ENCODE measurements at regions not wholly inside any gene's neighbourhood (a gene's known extent, or its start where the extent isn't known, plus 50 kb on each side); places are given as distances from the start of the nearest gene placed in this dataset.

GRCh38 chr2:128770143-128771085, 451.7 kb upstream of the HS6ST1 start:
- no peak for DNase-seq

GRCh38 chr2:128771401-128771800, 452.7 kb upstream of the HS6ST1 start:
- no peak for DNase-seq

DNA sequence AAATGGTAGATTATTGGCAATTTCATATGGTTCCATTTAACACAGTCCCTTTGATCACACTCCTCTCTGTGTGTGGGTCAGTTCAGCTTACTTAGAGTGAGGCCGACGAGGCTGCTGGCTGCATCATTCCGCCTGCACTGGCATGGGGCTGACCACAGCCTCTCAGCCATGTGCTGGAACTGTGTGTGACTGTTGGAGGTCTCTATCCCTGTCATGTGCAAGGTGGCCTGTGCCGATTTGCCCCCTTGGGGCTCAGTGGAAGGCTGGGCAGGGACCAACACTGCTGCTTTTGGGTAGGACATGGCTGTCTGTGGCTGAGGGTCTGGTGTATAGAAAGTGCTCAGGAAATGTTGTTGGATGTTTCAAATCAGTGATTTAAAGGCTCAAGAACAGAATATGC, 454.0 kb upstream of the HS6ST1 start:
- DNase-seq: no peak

GRCh38 chr2:128773641-128774319, 455.1 kb upstream of the HS6ST1 start:
- no peak for DNase-seq

DNA sequence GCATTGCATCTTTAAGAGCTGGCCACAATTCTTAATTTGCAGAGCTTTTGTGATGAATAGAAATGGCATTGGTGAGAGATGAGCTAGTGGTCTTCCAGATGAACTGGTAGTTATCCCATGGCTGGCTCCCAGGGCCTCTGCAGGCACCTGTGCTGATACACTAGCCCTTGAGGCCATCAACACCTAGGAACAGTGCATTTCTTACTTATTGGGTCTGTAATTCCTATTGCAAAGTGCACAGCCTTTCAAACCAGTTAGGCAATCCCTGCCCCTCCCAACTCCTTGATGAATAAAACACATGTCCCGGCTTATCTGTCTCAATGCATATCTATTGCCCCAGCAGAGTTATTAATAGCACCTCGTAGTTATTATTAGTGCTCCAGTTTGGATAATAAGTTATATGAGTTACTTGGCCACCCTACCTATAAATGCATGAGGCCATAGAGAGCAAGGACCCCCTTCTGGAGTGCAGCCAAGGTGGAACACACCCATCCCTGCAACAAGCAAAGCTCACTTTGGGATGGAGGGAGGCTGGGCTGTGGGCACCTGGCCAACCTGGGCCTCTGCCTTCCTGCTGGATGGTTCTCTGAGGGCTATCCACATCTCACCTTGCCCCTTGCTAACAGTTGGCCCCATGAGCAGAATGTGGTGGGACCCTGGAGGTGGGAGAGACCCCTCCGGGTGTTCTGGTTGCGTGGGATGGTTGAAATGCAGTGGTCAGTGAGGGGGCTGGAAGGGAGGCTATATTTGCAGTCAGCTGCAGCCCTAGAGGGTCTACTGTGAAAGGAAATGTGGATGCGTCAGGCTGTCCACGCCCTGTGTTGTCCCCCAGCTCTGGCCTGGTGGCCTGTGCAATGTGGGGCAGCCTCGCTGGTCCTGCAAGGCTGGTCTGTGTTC, 455.9 kb upstream of the HS6ST1 start:
- no peak for DNase-seq

DNA sequence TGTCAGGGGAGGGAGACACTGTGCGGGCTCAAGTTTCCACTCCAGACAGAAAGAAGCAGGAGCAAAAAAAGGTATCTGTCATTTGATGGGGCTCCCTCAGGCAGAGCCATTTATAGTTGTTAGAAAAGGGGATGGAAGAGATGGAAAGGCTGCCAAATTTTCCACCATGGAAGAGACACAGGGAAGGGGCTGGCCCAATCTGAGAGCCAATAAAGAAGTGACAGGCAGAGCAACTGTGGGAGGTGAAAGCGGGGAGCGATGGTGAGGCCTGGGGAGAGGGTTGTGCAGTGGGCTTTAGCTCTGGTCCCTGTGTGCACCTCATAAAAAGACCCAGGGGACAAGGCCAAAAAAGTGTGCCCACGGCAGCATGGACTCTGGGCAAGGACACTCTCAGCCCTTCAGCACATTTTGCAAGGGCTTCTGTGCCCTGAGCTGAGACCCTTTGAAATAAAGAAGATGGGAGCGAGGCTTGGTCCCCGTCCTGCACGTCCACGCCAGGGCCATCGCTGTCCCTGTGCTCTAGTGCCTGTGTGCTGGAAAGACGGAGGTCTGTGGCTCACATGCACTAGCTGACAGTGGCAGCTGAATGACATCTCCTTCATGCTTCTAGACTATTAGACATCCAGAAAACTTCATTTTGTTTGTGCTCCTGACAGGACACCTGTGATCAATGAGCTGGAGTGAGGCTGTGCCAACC, 456.7 kb upstream of the HS6ST1 start:
- DNase-seq: no peak

DNA sequence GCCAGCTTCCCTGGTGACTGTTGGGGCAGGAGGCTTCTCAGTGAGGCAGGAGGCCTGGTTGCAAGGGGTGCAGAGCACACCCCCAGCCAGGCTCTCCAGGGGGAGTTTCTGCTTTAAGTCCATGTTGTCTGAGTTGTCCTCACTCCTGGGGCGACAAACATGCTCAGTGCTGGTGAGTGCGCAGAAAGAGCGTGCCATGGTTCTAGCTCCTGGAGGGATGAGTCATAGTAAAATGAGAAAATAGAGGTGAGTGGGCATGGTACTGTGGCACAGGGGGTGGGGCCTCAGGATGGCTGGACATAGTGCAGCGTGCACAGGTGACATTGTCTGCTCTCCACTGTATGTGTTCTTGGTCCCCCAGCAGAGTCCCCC, 457.2 kb upstream of the HS6ST1 start:
- no peak for DNase-seq

DNA sequence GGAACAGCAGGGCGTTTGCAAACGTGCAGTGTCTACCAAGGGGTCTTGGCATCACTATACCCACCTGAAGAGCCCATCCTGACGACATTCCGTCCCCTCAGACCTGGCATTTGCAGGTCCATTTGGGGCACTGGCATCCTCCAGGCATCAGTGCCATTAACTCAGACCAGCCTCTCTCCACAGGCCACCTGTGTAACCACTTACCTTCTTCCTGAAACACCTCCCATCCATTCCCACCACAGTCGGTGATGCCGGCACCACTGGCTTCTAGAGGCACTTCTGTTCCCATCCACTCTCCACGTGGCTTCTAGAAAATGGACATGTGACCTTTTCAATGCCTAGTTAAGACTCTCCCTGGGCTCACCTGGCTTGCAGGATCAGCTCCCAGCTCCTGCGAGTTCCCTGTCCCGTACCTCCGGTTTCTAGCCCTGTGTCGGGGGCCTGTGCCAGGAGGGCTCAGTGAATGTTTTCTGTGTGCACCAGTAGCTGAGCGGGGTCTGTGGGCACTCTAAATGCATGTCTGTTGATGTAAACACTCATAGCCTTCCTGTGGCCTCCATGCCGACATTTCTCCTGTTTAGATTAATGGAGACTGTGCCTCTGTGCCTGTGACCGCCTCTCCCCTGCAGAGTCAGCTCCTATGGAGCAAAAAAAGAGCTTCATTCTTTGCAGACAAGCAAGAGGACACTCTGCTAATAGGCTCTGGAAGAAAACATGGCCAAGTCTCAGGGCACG, 458.0 kb upstream of the HS6ST1 start:
- no peak for DNase-seq

DNA sequence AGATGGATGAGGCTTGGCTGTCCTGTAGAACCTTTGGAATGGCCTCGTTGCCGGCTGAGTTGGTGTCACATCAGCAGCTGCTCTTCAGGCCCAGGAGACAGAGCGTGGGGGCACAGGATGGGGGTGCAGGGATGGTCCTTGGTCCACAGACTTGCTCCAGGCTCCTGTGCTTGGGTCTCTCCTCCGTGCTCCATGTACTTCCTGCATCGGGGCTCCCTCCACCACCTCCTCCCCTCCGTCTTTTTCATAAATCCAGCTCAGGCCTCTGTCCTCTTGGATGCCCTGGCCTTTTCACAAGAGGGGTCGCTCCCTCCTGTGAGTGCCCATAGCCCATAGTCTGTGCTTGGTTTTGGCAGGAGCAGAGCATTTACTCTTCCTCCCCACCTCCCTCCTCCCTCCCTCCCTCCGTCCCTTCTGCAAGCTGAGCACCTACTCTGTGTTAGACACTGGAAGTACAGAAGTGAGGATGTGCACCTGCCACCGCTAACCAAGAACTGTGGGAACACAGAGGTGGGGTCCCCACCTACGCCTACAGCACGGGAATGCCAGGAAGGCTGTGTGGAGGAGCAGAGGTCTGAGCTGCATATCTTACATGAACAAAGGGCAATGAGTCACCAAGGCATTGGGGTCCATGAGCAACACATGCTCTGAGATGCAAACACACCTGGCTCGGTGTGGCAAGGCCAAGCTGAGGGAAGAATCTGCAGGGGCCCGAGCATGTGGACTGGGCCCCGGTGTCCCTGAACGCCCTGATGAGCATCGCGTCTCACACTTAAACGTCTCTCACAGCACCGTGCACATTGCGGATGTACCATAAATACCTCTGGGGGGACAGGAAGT, 458.7 kb upstream of the HS6ST1 start:
- DNase-seq: no peak

DNA sequence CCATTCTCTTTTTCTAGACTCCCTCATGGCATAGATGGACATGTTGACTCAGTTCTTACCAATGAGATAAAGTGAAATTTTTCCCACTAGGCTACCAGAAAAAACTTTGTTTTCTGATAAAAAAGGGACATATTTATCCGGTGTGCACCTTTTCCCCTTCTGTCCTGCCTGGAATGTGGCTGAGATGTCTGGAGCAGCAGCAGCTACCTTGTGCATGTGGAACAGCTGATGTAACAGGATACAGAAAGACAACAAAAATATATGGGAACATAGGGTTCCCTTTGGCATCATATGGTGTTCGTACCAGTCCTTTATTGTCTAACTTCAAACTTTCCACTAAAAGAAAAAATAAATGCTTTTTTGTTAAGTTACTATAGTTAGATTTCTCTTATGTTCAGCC, 460.2 kb upstream of the HS6ST1 start:
- DNase-seq: no peak

DNA sequence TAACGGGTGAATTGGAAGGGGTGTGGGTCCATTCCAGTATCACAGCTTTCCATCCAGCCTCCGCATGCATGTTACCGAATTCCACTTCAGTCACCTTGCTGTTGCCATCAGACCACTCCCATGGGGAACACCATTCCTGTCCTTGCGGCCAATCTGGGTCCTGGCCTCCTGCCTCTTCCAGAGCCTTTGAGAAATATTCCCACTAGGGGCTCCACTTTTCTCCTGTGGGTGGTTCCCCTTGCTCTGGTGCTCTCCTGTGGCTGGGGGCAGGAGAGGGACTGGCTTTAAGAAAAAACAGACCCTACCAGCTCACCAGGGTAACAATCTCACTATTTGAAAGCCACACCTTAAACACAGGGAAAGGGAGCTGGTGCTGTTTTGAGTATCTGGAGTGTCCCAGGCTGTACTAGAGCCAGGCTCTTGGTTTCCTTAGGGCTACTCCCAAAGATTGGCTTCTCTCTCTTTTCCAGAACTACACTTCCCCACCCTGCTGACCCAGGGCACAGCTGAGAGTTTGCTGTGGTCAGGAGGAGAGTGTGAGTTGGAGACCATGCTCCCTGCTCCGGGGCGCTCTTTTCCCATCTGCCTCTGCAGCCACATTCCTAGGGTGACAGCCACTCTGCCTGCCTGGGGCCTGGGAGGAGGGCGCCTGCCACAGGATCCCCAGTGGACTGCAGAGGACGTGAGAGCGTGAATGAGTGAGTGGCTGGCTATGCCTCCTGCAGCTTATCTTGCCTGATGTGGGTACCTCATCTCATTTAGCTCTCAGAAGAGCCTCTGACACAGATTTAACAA, 460.8 kb upstream of the HS6ST1 start:
- DNase-seq: no peak

DNA sequence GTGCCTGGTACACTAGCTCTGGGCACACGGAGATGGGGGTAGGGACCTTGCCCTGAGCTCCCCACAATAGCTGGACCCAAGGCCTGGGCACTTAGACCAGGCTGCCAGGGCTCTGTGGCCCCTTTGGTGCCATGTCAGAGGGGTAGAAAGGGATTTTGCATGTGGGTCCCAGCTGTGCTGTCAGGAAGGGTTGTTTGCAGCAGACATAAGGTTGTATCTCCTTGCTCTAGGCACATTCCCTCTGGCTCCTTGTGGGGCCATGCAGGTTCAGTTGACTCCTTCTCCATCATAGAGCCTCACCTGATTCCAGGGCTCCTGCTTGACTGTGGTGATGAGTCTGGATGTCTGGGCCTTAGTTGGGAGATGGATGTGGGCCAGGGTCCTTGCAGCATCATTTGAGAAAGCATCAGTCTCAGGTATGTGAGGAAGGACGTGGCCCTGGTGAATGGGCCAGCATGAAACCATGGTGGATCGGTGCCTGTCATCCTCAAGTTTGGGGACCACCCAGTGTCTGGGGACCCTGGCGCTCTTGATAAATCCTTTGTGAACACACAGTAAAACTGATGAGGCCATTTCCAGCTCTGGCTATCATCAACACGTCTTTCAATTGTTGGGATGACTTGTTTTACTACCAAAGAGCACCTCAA, 461.9 kb upstream of the HS6ST1 start:
- no peak for DNase-seq

- DNase-seq: no peak
These were observed 462.5 kb upstream of the HS6ST1 start for GRCh38 chr2:128781166-128781565.

GRCh38 chr2:128781585-128782385, 463.1 kb upstream of the HS6ST1 start:
- no peak for DNase-seq

GRCh38 chr2:128782411-128783192, 463.9 kb upstream of the HS6ST1 start:
- no peak for DNase-seq

- no peak for DNase-seq
These were observed 464.6 kb upstream of the HS6ST1 start for GRCh38 chr2:128783193-128783671.

DNA sequence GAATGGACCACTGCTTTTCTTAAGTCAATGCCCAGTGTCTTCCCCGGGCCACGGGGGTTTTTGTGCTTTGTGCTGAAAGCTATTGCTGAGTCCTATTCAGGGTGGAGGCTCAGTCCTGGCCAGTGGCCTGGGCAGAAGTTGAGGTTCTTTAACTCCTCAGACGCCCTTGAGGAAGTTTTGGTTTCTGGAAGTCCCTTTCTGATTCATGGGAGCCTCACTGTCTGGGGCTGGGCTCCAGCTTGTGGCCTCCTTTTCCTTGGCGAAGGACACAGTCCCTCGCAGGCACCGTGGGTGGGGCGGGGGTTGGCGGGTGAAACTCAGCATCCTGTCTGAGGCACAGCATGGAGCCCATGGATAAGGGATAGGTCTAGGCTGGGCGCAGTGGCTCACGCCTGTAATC, 465.2 kb upstream of the HS6ST1 start:
- no peak for DNase-seq

Measured in 8988T (cell line).